ENCODE measurements at regions not wholly inside any gene's neighbourhood (a gene's known extent, or its start where the extent isn't known, plus 50 kb on each side); places are given as distances from the start of the nearest gene placed in this dataset.

- TF ChIP-seq CTCF (conservative IDR thresholded peaks at IDR 0.05; ENCODE audit: low read depth in 2 of 2) (no peak), POLR2AphosphoS5 (IDR thresholded peaks at IDR 0.05; ENCODE audit: low read depth) (no peak), EZH2 (IDR thresholded peaks at IDR 0.05; ENCODE audit: low read depth, unreplicated experiment) (no peak), CREB1 (CRISPR knock-in tag; IDR thresholded peaks at IDR 0.05; ENCODE audit: low read depth) (no peak)
- TF ChIP-seq, protein P1, sequence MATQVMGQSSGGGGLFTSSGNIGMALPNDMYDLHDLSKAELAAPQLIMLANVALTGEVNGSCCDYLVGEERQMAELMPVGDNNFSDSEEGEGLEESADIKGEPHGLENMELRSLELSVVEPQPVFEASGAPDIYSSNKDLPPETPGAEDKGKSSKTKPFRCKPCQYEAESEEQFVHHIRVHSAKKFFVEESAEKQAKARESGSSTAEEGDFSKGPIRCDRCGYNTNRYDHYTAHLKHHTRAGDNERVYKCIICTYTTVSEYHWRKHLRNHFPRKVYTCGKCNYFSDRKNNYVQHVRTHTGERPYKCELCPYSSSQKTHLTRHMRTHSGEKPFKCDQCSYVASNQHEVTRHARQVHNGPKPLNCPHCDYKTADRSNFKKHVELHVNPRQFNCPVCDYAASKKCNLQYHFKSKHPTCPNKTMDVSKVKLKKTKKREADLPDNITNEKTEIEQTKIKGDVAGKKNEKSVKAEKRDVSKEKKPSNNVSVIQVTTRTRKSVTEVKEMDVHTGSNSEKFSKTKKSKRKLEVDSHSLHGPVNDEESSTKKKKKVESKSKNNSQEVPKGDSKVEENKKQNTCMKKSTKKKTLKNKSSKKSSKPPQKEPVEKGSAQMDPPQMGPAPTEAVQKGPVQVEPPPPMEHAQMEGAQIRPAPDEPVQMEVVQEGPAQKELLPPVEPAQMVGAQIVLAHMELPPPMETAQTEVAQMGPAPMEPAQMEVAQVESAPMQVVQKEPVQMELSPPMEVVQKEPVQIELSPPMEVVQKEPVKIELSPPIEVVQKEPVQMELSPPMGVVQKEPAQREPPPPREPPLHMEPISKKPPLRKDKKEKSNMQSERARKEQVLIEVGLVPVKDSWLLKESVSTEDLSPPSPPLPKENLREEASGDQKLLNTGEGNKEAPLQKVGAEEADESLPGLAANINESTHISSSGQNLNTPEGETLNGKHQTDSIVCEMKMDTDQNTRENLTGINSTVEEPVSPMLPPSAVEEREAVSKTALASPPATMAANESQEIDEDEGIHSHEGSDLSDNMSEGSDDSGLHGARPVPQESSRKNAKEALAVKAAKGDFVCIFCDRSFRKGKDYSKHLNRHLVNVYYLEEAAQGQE (IDR thresholded peaks at IDR 0.05; ENCODE audit: unreplicated experiment): no peak
These were observed 1962.3 kb upstream of the CDH6 start for GRCh38 chr5:29231154-29231553.

Data from GM23338 (cell line).